WTC11 (cell line): ENCODE measurements at regions not wholly inside any gene's neighbourhood (a gene's known extent, or its start where the extent isn't known, plus 50 kb on each side); places are given as distances from the start of the nearest gene placed in this dataset.

ENCODE experiments used
- ATAC-seq: fragments of 200-7000 bp; cut with Tn5 transposase; 2 replicates; pipeline ENCODE4 v1.10.0; 2021; ENCODE audit warnings: mild to moderate bottlenecking, moderate library complexity
- CTCF ChIA-PET: fragments of 300-600 bp; sonication (Branson Sonifier 250); formaldehyde crosslinking; loops from one replicate; lab custom pipeline; 2021; ENCODE audit warnings: antibody characterized with exemption; lab: Charles Lee
- POLR2A ChIA-PET: fragments of 350-600 bp; sonication (Branson Sonifier 250); formaldehyde crosslinking; loops from one replicate; lab custom pipeline; 2021; ENCODE audit warnings: antibody characterized with exemption; lab: Charles Lee
- DNase-seq: peaks from one replicate; pipeline ENCODE4 v3.0.0; 2021; ENCODE audit warnings: low spot score
- H3K27ac Mint-ChIP-seq: 2 replicates; pipeline ENCODE4 v1.8.0; 2021; ENCODE audit warnings: mixed read lengths
- H3K27me3 Mint-ChIP-seq: 2 replicates; pipeline ENCODE4 v1.8.0; 2021; ENCODE audit warnings: low read depth, mild to moderate bottlenecking, moderate library complexity, mixed read lengths
- H3K36me3 Mint-ChIP-seq: 2 replicates; pipeline ENCODE4 v1.8.0; 2021; ENCODE audit warnings: mixed read lengths
- H3K4me1 Mint-ChIP-seq: 2 replicates; pipeline ENCODE4 v1.8.0; 2022; ENCODE audit warnings: mixed read lengths
- H3K4me3 Mint-ChIP-seq: 2 replicates; pipeline ENCODE4 v1.8.0; 2021; ENCODE audit warnings: mild to moderate bottlenecking, moderate library complexity, mixed read lengths
- H3K9me3 Mint-ChIP-seq: 2 replicates; pipeline ENCODE4 v1.8.0; 2021; ENCODE audit warnings: mixed read lengths
- ATF6 ChIP-seq: sonication (generic); formaldehyde crosslinking; IDR thresholded peaks from 2 replicates; pipeline ENCODE4 v1.8.1; 2023; ENCODE audit warnings: mild to moderate bottlenecking, missing genetic modification reagents
- CDX4 ChIP-seq: fragments of 250-450 bp; sonication (Bioruptor Pico); IDR thresholded peaks from 2 replicates; pipeline ENCODE4 v1.9.0; 2021; ENCODE audit warnings: moderate library complexity, mild to moderate bottlenecking, inconsistent platforms, borderline replicate concordance
- ELF4 ChIP-seq: sonication (generic); formaldehyde crosslinking; IDR thresholded peaks from 2 replicates; pipeline ENCODE4 v1.8.1; 2022; ENCODE audit warnings: low read depth, mild to moderate bottlenecking, moderate library complexity, missing genetic modification reagents
- ERG ChIP-seq: fragments of 250-450 bp; sonication (Bioruptor Pico); IDR thresholded peaks from 2 replicates; pipeline ENCODE4 v1.8.0; 2021; ENCODE audit warnings: mild to moderate bottlenecking
- ESRRA ChIP-seq: sonication (generic); formaldehyde crosslinking; IDR thresholded peaks from 2 replicates; pipeline ENCODE4 v1.8.1; 2022; ENCODE audit warnings: mild to moderate bottlenecking, missing genetic modification reagents, borderline replicate concordance
- FOXJ3 ChIP-seq: sonication (generic); formaldehyde crosslinking; IDR thresholded peaks from 2 replicates; pipeline ENCODE4 v1.9.0; 2021; ENCODE audit warnings: missing genetic modification reagents, mild to moderate bottlenecking, borderline replicate concordance
- FOXP4 ChIP-seq: sonication (generic); formaldehyde crosslinking; IDR thresholded peaks from 2 replicates; pipeline ENCODE4 v1.8.0; 2022; ENCODE audit warnings: mild to moderate bottlenecking, missing genetic modification reagents
- HMGXB4 ChIP-seq: sonication (generic); formaldehyde crosslinking; IDR thresholded peaks from 2 replicates; pipeline ENCODE4 v1.8.1; 2023; ENCODE audit warnings: mild to moderate bottlenecking, moderate library complexity, missing genetic modification reagents
- KAT7 ChIP-seq: sonication (generic); formaldehyde crosslinking; IDR thresholded peaks from 2 replicates; pipeline ENCODE4 v1.8.1; 2023; ENCODE audit warnings: missing genetic modification reagents, mild to moderate bottlenecking, borderline replicate concordance
- MLX ChIP-seq: sonication (generic); formaldehyde crosslinking; IDR thresholded peaks from 2 replicates; pipeline ENCODE4 v1.8.1; 2023; ENCODE audit warnings: mild to moderate bottlenecking, missing genetic modification reagents, moderate library complexity
- MXD4 ChIP-seq: fragments of 250-450 bp; sonication (Bioruptor Pico); IDR thresholded peaks from 2 replicates; pipeline ENCODE4 v1.8.0; 2021; ENCODE audit warnings: mild to moderate bottlenecking, moderate library complexity, borderline replicate concordance
- MYBL2 ChIP-seq: sonication (generic); formaldehyde crosslinking; IDR thresholded peaks from 2 replicates; pipeline ENCODE4 v1.8.1; 2023; ENCODE audit warnings: mild to moderate bottlenecking, moderate library complexity, missing genetic modification reagents
- NFATC4 ChIP-seq: fragments of 250-450 bp; sonication (Bioruptor Pico); IDR thresholded peaks from 2 replicates; pipeline ENCODE4 v1.9.0; 2021; ENCODE audit warnings: mild to moderate bottlenecking
- NR2C2 ChIP-seq: sonication (generic); formaldehyde crosslinking; IDR thresholded peaks from 2 replicates; pipeline ENCODE4 v1.8.0; 2022; ENCODE audit warnings: mild to moderate bottlenecking, missing genetic modification reagents
- NR3C1 ChIP-seq: sonication (generic); formaldehyde crosslinking; conservative IDR thresholded peaks from 2 replicates; pipeline ENCODE4 v1.8.1; 2023; ENCODE audit warnings: low read depth, mild to moderate bottlenecking, missing genetic modification reagents
- PRRX2 ChIP-seq: fragments of 250-450 bp; sonication (Bioruptor Pico); IDR thresholded peaks from 2 replicates; pipeline ENCODE4 v1.8.0; 2021; ENCODE audit warnings: mild to moderate bottlenecking
- RELA ChIP-seq: sonication (generic); formaldehyde crosslinking; IDR thresholded peaks from 2 replicates; pipeline ENCODE4 v1.8.1; 2022; ENCODE audit warnings: missing genetic modification reagents, mild to moderate bottlenecking, borderline replicate concordance
- SMAD3 ChIP-seq: sonication (generic); formaldehyde crosslinking; IDR thresholded peaks from 2 replicates; pipeline ENCODE4 v1.8.0; 2022; ENCODE audit warnings: missing genetic modification reagents, mild to moderate bottlenecking, borderline replicate concordance
- TCF7 ChIP-seq: sonication (generic); formaldehyde crosslinking; IDR thresholded peaks from 2 replicates; pipeline ENCODE4 v1.8.0; 2022; ENCODE audit warnings: mild to moderate bottlenecking, low read depth, missing genetic modification reagents, moderate library complexity
- TEAD1 ChIP-seq: sonication (generic); formaldehyde crosslinking; IDR thresholded peaks from 2 replicates; pipeline ENCODE4 v1.8.0; 2022; ENCODE audit warnings: mild to moderate bottlenecking, missing genetic modification reagents
- TP53 ChIP-seq: sonication (generic); formaldehyde crosslinking; IDR thresholded peaks from 2 replicates; pipeline ENCODE4 v1.8.1; 2023; ENCODE audit warnings: mild to moderate bottlenecking, missing genetic modification reagents
- USF2 ChIP-seq: sonication (generic); formaldehyde crosslinking; IDR thresholded peaks from 2 replicates; pipeline ENCODE4 v1.8.1; 2023; ENCODE audit warnings: mild to moderate bottlenecking, missing genetic modification reagents, moderate library complexity
- ZBTB21 ChIP-seq: sonication (generic); formaldehyde crosslinking; IDR thresholded peaks from 2 replicates; pipeline ENCODE4 v1.8.1; 2023; ENCODE audit warnings: mild to moderate bottlenecking, missing genetic modification reagents, borderline replicate concordance
- ZNF121 ChIP-seq: sonication (generic); formaldehyde crosslinking; IDR thresholded peaks from 2 replicates; pipeline ENCODE4 v1.8.0; 2023; ENCODE audit warnings: missing genetic modification reagents
- ZNF138 ChIP-seq: sonication (generic); formaldehyde crosslinking; conservative IDR thresholded peaks from 2 replicates; pipeline ENCODE4 v1.8.1; 2022; ENCODE audit warnings: mild to moderate bottlenecking, moderate library complexity, missing genetic modification reagents
- ZNF423 ChIP-seq: fragments of 250-450 bp; sonication (Bioruptor Pico); IDR thresholded peaks from 2 replicates; pipeline ENCODE4 v2.1.2; 2022; ENCODE audit warnings: mild to moderate bottlenecking, moderate library complexity
- ZSCAN18 ChIP-seq: fragments of 250-450 bp; sonication (Bioruptor Pico); IDR thresholded peaks from 2 replicates; pipeline ENCODE4 v2.1.2; 2022; ENCODE audit warnings: mild to moderate bottlenecking, moderate library complexity

- H3K27me3 Mint-ChIP-seq = no peaks in the 10 kb centered on the region
- H3K4me1 Mint-ChIP-seq = peaks cover 36% of the 10 kb centered on the region
- peaks cover 8% of the 10 kb centered on the region for H3K9me3 Mint-ChIP-seq
- ChIA-PET POLR2A (interaction anchor here (0.7 kb wide), 1 partner anchor 109 kb away, joined by 4 read pairs; no protein-coding TSS in a partner anchor), CTCF (interaction anchor here (1.3 kb wide), 1 partner anchor 103 kb away, joined by 3 read pairs; the partner anchor contains the start of gene RASGEF1B)
- peaks cover 5% of the 10 kb centered on the region for H3K36me3 Mint-ChIP-seq
- no peak for TF ChIP-seq MYBL2 (CRISPR knock-in tag)
- TF ChIP-seq ZNF423 (CRISPR knock-in tag) = no peak
- no peak for TF ChIP-seq SMAD3 (CRISPR knock-in tag)
- TF ChIP-seq MXD4 (CRISPR knock-in tag) = no peak
- TF ChIP-seq KAT7 (CRISPR knock-in tag) = no peak
- no peak for TF ChIP-seq TCF7 (CRISPR knock-in tag)
- no peak for TF ChIP-seq NR3C1 (CRISPR knock-in tag)
- TF ChIP-seq RELA (CRISPR knock-in tag) = no peak
- TF ChIP-seq ZNF138 (CRISPR knock-in tag) = no peak
- TF ChIP-seq FOXP4 (CRISPR knock-in tag) = no peak
- TF ChIP-seq NR2C2 (CRISPR knock-in tag) = no peak
- TF ChIP-seq ZNF121 (CRISPR knock-in tag) = no peak
- TF ChIP-seq ELF4 = no peak
- TF ChIP-seq MLX (CRISPR knock-in tag) = no peak
- TF ChIP-seq PRRX2 (CRISPR knock-in tag) = no peak
- no peak for TF ChIP-seq USF2 (CRISPR knock-in tag)
- TF ChIP-seq TEAD1 (CRISPR knock-in tag) = no peak
- TF ChIP-seq CDX4 = no peak
- no peak for TF ChIP-seq ATF6
- peak overlapping the region; percentile 26; the same call in 1 of the 2 replicates for H3K4me3 Mint-ChIP-seq
- DNase-seq (no peak), ATAC-seq (0 out of 2 replicates have a peak, but pooled peaks have one; percentile 36)
- no peak overlapping the region for H3K27ac Mint-ChIP-seq
Measured at GRCh38 chr4:81574991-81575390, 103.3 kb upstream of the RASGEF1B start.

- H3K9me3 Mint-ChIP-seq = no peaks in the 10 kb centered on the region
- no peaks in the 10 kb centered on the region for H3K36me3 Mint-ChIP-seq
- no peak overlapping the region for H3K4me3 Mint-ChIP-seq
- H3K4me1 Mint-ChIP-seq = peaks cover 36% of the 10 kb centered on the region
- CTCF ChIA-PET = no interaction called here
- H3K27me3 Mint-ChIP-seq = no peaks in the 10 kb centered on the region
- no peak for ATAC-seq
- DNase-seq = no peak
- H3K27ac Mint-ChIP-seq = no peak overlapping the region
- POLR2A ChIA-PET = no interaction called here
- TF ChIP-seq ESRRA = no peak
- TF ChIP-seq NFATC4 = no peak
- no peak for TF ChIP-seq ZBTB21 (CRISPR knock-in tag)
- TF ChIP-seq TP53 = no peak
- no peak for TF ChIP-seq ERG (CRISPR knock-in tag)
- no peak for TF ChIP-seq ZSCAN18 (CRISPR knock-in tag)
- TF ChIP-seq ELF4 = no peak
- no peak for TF ChIP-seq MXD4 (CRISPR knock-in tag)
- TF ChIP-seq HMGXB4 = no peak
- TF ChIP-seq FOXJ3 (CRISPR knock-in tag) = no peak
Measured at GRCh38 chr4:81573840-81574239, 102.1 kb upstream of the RASGEF1B start.
